Activated B cell treated with CpG ODN at 0.5 μM for 24 hours (primary cell): ENCODE measurements at regions not wholly inside any gene's neighbourhood (a gene's known extent, or its start where the extent isn't known, plus 50 kb on each side); places are given as distances from the start of the nearest gene placed in this dataset.

Experiments used
- ATAC-seq: fragments of 200-7000 bp; cut with Tn5 transposase; one replicate; pipeline ENCODE4 v1.10.0; 2021; ENCODE audit warnings: low read depth, mild to moderate bottlenecking, moderate library complexity
- CTCF ChIA-PET: fragments of 350-600 bp; sonication (Branson Sonifier 250); formaldehyde crosslinking; loops from one replicate; lab custom pipeline; 2021; ENCODE audit warnings: antibody characterized with exemption; lab: Charles Lee
- POLR2A ChIA-PET: fragments of 350-600 bp; sonication (Branson Sonifier 250); formaldehyde crosslinking; loops from one replicate; lab custom pipeline; 2021; ENCODE audit warnings: antibody characterized with exemption; lab: Charles Lee
- DNase-seq: peaks from one replicate; pipeline ENCODE4 v3.0.0; 2022
- H3K27ac Mint-ChIP-seq: one replicate; pipeline ENCODE4 v1.8.0; 2020; ENCODE audit warnings: mixed read lengths
- H3K27me3 Mint-ChIP-seq: one replicate; pipeline ENCODE4 v1.8.0; 2021; ENCODE audit warnings: mixed read lengths
- H3K36me3 Mint-ChIP-seq: one replicate; pipeline ENCODE4 v1.8.0; 2021; ENCODE audit warnings: low read depth, mixed read lengths
- H3K4me1 Mint-ChIP-seq: one replicate; pipeline ENCODE4 v1.8.0; 2021; ENCODE audit warnings: mixed read lengths
- H3K4me3 Mint-ChIP-seq: one replicate; pipeline ENCODE4 v1.8.0; 2020; ENCODE audit warnings: mild to moderate bottlenecking, mixed read lengths
- H3K9me3 Mint-ChIP-seq: one replicate; pipeline ENCODE4 v1.8.0; 2020; ENCODE audit warnings: mixed read lengths
- intact Hi-C: fragments of 100-400 bp; cut with micrococcal nuclease; formaldehyde crosslinking; loops from one replicate; pipeline ENCODE4 v1.15.1; 2024
- TF ChIP-seq, protein P1 (sequence below): fragments of 200-600 bp; IDR thresholded peaks from one replicate; pipeline ENCODE4 v1.8.0; 2022; ENCODE audit warnings: antibody characterized with exemption, mild to moderate bottlenecking

DNA sequence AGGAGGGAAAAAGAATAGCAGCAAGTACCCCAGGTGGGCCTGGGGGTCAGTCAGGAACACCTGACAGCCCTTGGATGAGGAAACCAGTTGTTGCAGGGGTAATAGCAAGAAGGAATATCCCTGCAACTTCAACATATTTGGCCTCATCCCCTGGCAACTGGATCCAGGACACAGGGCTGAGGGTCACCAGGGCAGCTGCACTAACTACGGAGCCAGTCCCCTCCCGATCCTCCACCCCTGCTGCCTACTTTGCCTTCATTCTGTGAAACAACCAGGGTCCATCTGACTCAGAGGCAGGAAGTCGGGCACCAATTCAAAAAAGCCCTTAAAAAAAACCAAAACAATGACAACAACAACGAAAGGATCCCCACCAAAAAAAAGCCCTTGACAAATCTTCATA is 52.9 kb downstream of the FRMPD3 start:
- intact Hi-C loops: no loop called here
- TF ChIP-seq, protein P1, sequence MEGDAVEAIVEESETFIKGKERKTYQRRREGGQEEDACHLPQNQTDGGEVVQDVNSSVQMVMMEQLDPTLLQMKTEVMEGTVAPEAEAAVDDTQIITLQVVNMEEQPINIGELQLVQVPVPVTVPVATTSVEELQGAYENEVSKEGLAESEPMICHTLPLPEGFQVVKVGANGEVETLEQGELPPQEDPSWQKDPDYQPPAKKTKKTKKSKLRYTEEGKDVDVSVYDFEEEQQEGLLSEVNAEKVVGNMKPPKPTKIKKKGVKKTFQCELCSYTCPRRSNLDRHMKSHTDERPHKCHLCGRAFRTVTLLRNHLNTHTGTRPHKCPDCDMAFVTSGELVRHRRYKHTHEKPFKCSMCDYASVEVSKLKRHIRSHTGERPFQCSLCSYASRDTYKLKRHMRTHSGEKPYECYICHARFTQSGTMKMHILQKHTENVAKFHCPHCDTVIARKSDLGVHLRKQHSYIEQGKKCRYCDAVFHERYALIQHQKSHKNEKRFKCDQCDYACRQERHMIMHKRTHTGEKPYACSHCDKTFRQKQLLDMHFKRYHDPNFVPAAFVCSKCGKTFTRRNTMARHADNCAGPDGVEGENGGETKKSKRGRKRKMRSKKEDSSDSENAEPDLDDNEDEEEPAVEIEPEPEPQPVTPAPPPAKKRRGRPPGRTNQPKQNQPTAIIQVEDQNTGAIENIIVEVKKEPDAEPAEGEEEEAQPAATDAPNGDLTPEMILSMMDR: no peak
- Mint-ChIP-seq H3K9me3 (no peaks in the 10 kb centered on the region), H3K4me3 (no peak overlapping the region), H3K27me3 (peaks cover 11% of the 10 kb centered on the region), H3K36me3 (no peaks in the 10 kb centered on the region), H3K4me1 (peaks cover 6% of the 10 kb centered on the region), H3K27ac (no peak overlapping the region)
- ATAC-seq (no peak), DNase-seq (no peak)
- ChIA-PET CTCF (no interaction called here), POLR2A (no interaction called here)

DNA sequence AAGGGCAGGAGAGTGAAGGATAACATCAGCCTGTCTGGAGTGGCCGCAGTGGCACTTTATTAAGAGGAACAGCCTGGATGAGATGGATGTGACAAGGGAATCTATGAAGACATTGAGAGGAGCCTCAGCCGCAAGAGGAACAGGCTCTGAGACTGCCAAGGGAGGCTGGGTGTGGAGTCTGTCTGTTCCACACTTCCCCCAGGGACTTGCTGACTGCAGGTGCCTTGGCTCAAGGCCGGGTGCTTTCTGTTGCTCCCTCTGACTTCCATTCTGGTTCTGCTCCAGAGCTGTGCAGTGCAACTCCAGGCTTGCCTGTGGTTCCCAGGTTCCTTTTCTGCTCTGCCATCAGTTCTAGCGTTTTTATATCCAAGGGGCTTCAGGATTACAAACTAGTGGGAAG is 54.6 kb downstream of the FRMPD3 start:
- no peak overlapping the region for H3K27ac Mint-ChIP-seq
- intact Hi-C loops: no loop called here
- TF ChIP-seq, protein P1: no peak
- H3K27me3 Mint-ChIP-seq: peaks cover 18% of the 10 kb centered on the region
- ChIA-PET POLR2A (no interaction called here), CTCF (no interaction called here)
- no peak for ATAC-seq
- H3K4me3 Mint-ChIP-seq: no peak overlapping the region
- no peaks in the 10 kb centered on the region for H3K36me3 Mint-ChIP-seq
- DNase-seq: no peak
- H3K4me1 Mint-ChIP-seq: peaks cover 6% of the 10 kb centered on the region
- peaks cover 2% of the 10 kb centered on the region for H3K9me3 Mint-ChIP-seq

DNA sequence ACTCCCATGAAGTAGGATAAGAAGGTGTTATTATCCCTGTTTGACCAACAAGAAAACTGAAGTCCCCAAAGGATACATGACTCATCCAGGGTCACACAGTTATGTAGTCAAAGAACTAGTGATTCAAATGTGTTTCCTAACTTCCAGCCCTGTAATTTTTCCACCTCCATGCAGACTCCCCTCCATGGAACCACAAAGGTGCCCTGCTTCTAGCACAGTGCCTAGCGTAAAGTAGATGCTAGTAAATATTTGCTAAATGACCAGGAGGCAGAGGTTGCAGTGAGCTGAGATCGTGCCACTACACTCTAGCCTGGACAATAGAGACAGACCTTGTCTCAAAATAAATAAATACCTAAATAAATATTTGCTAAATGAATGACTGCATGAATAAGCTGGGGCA is 55.8 kb downstream of the FRMPD3 start:
- peaks cover 2% of the 10 kb centered on the region for H3K9me3 Mint-ChIP-seq
- no peak for ATAC-seq
- intact Hi-C loops: no loop called here
- no peak overlapping the region for H3K4me3 Mint-ChIP-seq
- TF ChIP-seq, protein P1: no peak
- peaks cover 18% of the 10 kb centered on the region for H3K27me3 Mint-ChIP-seq
- peaks cover 6% of the 10 kb centered on the region for H3K4me1 Mint-ChIP-seq
- H3K27ac Mint-ChIP-seq: no peak overlapping the region
- ChIA-PET POLR2A (no interaction called here), CTCF (no interaction called here)
- H3K36me3 Mint-ChIP-seq: no peaks in the 10 kb centered on the region
- DNase-seq: no peak

DNA sequence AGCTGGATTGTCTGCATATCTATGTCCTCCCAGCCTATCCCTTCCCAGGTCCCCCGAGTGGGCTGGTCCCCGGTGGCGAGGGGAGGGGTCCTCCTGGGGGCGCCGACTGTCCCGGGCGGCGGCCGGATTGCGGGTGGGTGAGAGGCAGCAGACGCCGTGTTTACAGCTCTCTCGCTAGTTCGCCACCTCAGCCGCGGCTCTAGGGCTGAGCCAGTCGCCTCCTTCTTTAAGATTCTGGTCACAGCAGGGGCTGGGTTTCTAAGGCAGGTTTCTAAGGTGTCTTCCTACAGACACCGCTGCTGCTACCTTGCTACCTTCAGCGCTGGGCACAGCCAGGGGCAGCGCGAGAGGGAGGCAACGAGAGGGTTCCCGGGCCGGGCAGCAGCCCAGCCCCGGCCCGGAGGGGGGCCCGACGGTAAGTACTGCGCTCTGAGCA is 57.2 kb downstream of the FRMPD3 start:
- DNase-seq (no peak), ATAC-seq (no peak)
- intact Hi-C loops: no loop called here
- Mint-ChIP-seq H3K4me3 (no peak overlapping the region), H3K27ac (no peak overlapping the region), H3K4me1 (peaks cover 6% of the 10 kb centered on the region), H3K27me3 (peaks cover 18% of the 10 kb centered on the region), H3K9me3 (peaks cover 2% of the 10 kb centered on the region), H3K36me3 (no peaks in the 10 kb centered on the region)
- TF ChIP-seq, protein P1: no peak
- CTCF ChIA-PET: no interaction called here
- POLR2A ChIA-PET: no interaction called here

DNA sequence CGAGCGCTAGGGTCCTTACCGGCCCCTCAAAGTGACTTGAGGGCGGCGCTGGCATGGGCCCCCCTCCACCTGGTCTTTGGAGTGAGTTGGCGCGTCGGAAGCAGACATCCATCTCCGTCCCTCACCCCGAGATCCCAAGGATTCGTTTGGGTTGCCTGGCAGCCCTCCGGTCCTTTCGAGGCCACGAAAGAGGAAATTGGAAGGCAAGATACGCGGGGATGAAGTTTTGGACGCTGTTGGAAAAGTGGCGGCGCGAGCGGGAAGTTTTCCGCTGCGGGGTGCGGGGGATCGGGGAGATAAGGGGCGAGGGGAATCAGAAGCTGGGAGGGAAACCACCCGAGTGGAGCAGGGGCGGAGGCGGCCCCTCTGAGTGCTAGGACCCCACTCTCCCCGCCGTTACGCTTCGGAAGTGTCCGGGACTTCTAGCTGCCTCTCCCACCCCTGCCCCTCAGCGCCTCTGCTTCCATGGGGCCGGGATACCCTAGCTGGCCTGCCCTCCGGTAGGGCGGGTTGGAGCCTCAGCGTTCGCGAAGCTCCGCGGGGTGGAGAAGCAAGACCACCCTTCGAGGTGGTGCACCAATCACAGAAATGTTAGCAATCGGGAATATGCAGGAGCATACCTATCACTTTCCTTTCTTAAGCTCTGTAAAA is 57.8 kb downstream of the FRMPD3 start:
- Mint-ChIP-seq H3K27ac (no peak overlapping the region), H3K27me3 (peaks cover 18% of the 10 kb centered on the region), H3K36me3 (no peaks in the 10 kb centered on the region), H3K4me1 (peaks cover 6% of the 10 kb centered on the region), H3K9me3 (peaks cover 2% of the 10 kb centered on the region), H3K4me3 (peak overlapping the region; percentile 32)
- TF ChIP-seq, protein P1: no peak
- intact Hi-C loops: no loop called here
- POLR2A ChIA-PET: no interaction called here
- CTCF ChIA-PET: no interaction called here
- ATAC-seq: no peak
- DNase-seq: no peak
